ENCODE measurements at regions not wholly inside any gene's neighbourhood (a gene's known extent, or its start where the extent isn't known, plus 50 kb on each side); places are given as distances from the start of the nearest gene placed in this dataset.

DNA sequence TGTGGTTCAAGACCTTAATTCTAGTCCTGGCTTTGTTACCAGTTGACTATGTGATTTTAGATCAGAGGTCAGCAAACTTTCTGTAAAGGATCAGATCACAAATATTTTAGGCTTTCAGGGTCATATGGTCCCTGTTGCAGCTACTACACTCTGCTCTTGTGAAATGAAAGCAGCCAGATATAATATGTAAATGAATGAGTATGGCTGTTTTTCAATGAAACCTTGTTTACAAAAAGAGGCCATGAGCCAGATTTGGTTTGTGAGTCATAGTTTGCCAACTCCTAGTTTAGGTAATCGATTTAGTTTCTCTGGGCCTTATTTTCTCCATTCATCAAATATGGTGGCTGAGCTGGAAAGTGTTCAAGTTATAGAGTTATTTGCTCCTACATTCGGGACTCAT is 346.7 kb downstream of the NUF2 start:
- H3K9me3 ChIP-seq (ENCODE audit: insufficient read depth, low read depth, low read length), result no peaks in the 10 kb centered on the region
- H3K4me3 ChIP-seq (ENCODE audit: low read depth, low read length), result no peak overlapping the region

DNA sequence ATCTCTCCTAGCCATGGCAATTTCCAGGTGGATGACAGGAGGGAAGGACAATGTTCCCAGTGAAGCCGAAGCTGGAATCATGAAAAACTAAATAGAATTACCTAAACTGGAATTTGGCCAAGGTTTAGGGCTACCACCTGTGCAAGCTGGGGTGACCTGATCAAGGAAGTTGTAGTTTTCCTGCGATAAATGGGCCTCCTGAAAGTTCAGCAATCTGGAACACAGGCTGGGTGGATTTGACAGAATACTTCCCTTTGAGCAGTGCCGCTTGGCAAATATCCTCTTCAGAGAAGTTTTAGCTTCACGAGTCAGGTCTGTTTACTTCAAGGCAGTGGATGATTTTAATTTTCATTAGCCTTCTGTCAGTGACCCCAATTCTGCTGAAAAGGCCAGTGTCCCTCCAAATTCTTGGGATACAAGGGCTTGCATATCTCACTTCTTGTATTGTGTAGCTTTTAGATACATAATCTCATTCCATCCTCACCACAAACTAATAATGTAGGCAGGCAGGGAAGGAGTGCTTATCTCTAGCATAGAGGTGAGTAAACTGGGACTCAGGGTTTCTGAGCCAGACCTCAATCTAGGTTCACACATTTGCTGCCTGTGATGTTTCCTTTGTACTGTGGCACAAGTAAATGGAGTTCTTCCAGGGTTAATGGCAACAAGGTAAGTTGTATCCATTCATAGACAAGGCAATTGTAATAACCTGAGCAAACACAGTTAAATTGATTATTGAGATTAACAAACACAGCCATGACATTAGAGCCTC is 349.4 kb downstream of the NUF2 start:
- H3K9me3 ChIP-seq (ENCODE audit: insufficient read depth, low read depth, low read length), result no peaks in the 10 kb centered on the region
- no peaks in the 10 kb centered on the region for H3K79me1 ChIP-seq (ENCODE audit: low read length)
- no peaks in the 10 kb centered on the region for H3K79me2 ChIP-seq (ENCODE audit: control insufficient read depth, insufficient read depth, low read length, poor library complexity)
- no peak overlapping the region for H2AFZ ChIP-seq (ENCODE audit: insufficient read depth, low read length, poor library complexity)
- H4K12ac ChIP-seq (ENCODE audit: low read depth, low read length), result no peak overlapping the region
- no peak overlapping the region for H4K91ac ChIP-seq (ENCODE audit: low read depth, low read length)
- H3K23ac ChIP-seq (ENCODE audit: low read length), result no peak overlapping the region
- no peaks in the 10 kb centered on the region for H3K27me3 ChIP-seq (ENCODE audit: insufficient read depth, low read length)
- peaks cover 0 to 3% of the 10 kb centered on the region in 2 experiments for H3K4me1 ChIP-seq (ENCODE audit: control insufficient read depth in 1 of 2, insufficient read depth in 2 of 2, low read length in 2 of 2)
- no peak overlapping the region for H2BK120ac ChIP-seq (ENCODE audit: insufficient read depth, low read length, poor library complexity)
- no peak overlapping the region for H2BK5ac ChIP-seq (ENCODE audit: low read depth, low read length, poor library complexity)
- H4K8ac ChIP-seq (ENCODE audit: low read depth, low read length), result no peak overlapping the region
- H3K4me3 ChIP-seq (ENCODE audit: low read depth, low read length), result no peak overlapping the region
- DNase-seq, result no peak
- no peak overlapping the region for H3K18ac ChIP-seq (ENCODE audit: low read length)
- H3K4ac ChIP-seq (ENCODE audit: low read depth, low read length), result no peak overlapping the region
- H3K9ac ChIP-seq (ENCODE audit: low read length), result no peak overlapping the region
- no peak overlapping the region for H3K4me2 ChIP-seq (ENCODE audit: low read length)
- H3K14ac ChIP-seq (ENCODE audit: low read length), result no peak overlapping the region
- no CpG with 5 or more reads among the region's 4 CpGs for WGBS (ENCODE audit: extremely low coverage, insufficient coverage, insufficient read length)
- no peak overlapping the region for H2BK12ac ChIP-seq (ENCODE audit: low read length)
- H2AK5ac ChIP-seq (ENCODE audit: low read length), result no peak overlapping the region
- H3K27ac ChIP-seq (ENCODE audit: low read depth, low read length), result no peak overlapping the region
- no peaks in the 10 kb centered on the region for H3K36me3 ChIP-seq (ENCODE audit: control insufficient read depth in 1 of 2, insufficient read depth in 2 of 2, low read length in 2 of 2)

More for the DNA sequence above, 346.7 kb downstream of the NUF2 start:
- no peak overlapping the region for H2BK5ac ChIP-seq (ENCODE audit: low read depth, low read length, poor library complexity)
- no peak overlapping the region for H4K12ac ChIP-seq (ENCODE audit: low read depth, low read length)
- no peak overlapping the region for H3K23ac ChIP-seq (ENCODE audit: low read length)
- no peak overlapping the region for H3K4ac ChIP-seq (ENCODE audit: low read depth, low read length)
- H2BK12ac ChIP-seq (ENCODE audit: low read length), result no peak overlapping the region
- no peak overlapping the region for H2AFZ ChIP-seq (ENCODE audit: insufficient read depth, low read length, poor library complexity)
- no CpG with 5 or more reads among the region's 2 CpGs for WGBS (ENCODE audit: extremely low coverage, insufficient coverage, insufficient read length)
- H3K27me3 ChIP-seq (ENCODE audit: insufficient read depth, low read length), result no peaks in the 10 kb centered on the region
- no peaks in the 10 kb centered on the region for H3K36me3 ChIP-seq (ENCODE audit: control insufficient read depth in 1 of 2, insufficient read depth in 2 of 2, low read length in 2 of 2)
- H4K91ac ChIP-seq (ENCODE audit: low read depth, low read length), result no peak overlapping the region
- H2AK5ac ChIP-seq (ENCODE audit: low read length), result no peak overlapping the region
- H3K27ac ChIP-seq (ENCODE audit: low read depth, low read length), result no peak overlapping the region
- no peak overlapping the region for H3K4me2 ChIP-seq (ENCODE audit: low read length)
- no peak overlapping the region for H2BK120ac ChIP-seq (ENCODE audit: insufficient read depth, low read length, poor library complexity)
- no peak overlapping the region for H3K14ac ChIP-seq (ENCODE audit: low read length)
- no peaks in the 10 kb centered on the region for H3K4me1 ChIP-seq (ENCODE audit: control insufficient read depth in 1 of 2, insufficient read depth in 2 of 2, low read length in 2 of 2)
- H3K9ac ChIP-seq (ENCODE audit: low read length), result no peak overlapping the region
- H4K8ac ChIP-seq (ENCODE audit: low read depth, low read length), result no peak overlapping the region
- H3K79me1 ChIP-seq (ENCODE audit: low read length), result no peaks in the 10 kb centered on the region
- DNase-seq, result no peak
- H3K79me2 ChIP-seq (ENCODE audit: control insufficient read depth, insufficient read depth, low read length, poor library complexity), result no peaks in the 10 kb centered on the region
- H3K18ac ChIP-seq (ENCODE audit: low read length), result no peak overlapping the region

DNA sequence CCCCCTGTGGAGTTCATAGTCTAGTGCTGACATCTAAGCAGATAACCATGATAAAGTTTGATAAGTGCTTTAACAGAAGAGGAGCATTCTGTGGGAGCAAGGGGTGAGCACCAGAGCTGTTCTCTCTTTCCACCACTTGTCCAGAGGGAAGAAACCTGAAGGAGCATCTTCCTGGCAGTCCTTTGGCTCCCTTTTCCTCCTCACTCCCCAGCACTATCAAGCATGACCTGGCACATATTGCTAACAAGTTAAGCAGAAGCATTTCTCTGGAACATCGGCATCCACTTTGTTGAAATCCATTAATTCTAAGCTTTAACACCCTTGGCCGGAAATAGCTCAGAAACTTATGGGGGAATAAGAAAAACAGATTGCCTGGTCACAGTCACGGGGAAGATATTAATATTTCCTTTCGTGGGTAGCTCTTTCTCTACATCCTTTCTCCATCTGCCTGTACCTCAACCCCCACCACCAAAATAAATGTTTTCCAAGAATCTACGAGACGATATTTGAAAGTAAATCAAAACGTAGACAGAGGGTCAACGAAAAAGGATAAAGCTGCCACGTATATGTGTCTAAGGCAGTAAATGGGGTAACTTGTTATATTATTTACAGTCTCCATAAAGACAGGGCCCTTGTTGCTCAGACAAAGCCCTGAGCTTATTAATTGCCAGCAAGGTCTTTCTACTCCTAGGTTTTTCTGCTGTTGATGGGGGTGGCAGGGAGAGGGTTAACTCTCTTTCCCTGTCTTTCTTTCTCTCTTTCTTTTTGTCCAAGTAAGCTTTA is 351.4 kb downstream of the NUF2 start:
- Histone ChIP-seq H3K4me1 (ENCODE audit: control insufficient read depth in 1 of 2, insufficient read depth in 2 of 2, low read length in 2 of 2) (peaks cover 0 to 3% of the 10 kb centered on the region in 2 experiments), H4K12ac (ENCODE audit: low read depth, low read length) (no peak overlapping the region), H3K79me2 (ENCODE audit: control insufficient read depth, insufficient read depth, low read length, poor library complexity) (no peaks in the 10 kb centered on the region), H3K27ac (ENCODE audit: low read depth, low read length) (no peak overlapping the region), H3K4ac (ENCODE audit: low read depth, low read length) (no peak overlapping the region), H3K4me2 (ENCODE audit: low read length) (no peak overlapping the region), H2BK12ac (ENCODE audit: low read length) (no peak overlapping the region), H3K4me3 (ENCODE audit: low read depth, low read length) (no peak overlapping the region), H3K9me3 (ENCODE audit: insufficient read depth, low read depth, low read length) (no peaks in the 10 kb centered on the region), H4K91ac (ENCODE audit: low read depth, low read length) (no peak overlapping the region), H3K9ac (ENCODE audit: low read length) (no peak overlapping the region), H3K23ac (ENCODE audit: low read length) (no peak overlapping the region), H3K14ac (ENCODE audit: low read length) (no peak overlapping the region), H2AFZ (ENCODE audit: insufficient read depth, low read length, poor library complexity) (no peak overlapping the region), H2BK120ac (ENCODE audit: insufficient read depth, low read length, poor library complexity) (no peak overlapping the region), H3K79me1 (ENCODE audit: low read length) (no peaks in the 10 kb centered on the region), H3K27me3 (ENCODE audit: insufficient read depth, low read length) (no peaks in the 10 kb centered on the region), H3K18ac (ENCODE audit: low read length) (no peak overlapping the region), H2AK5ac (ENCODE audit: low read length) (no peak overlapping the region), H2BK5ac (ENCODE audit: low read depth, low read length, poor library complexity) (no peak overlapping the region), H4K8ac (ENCODE audit: low read depth, low read length) (no peak overlapping the region), H3K36me3 (ENCODE audit: control insufficient read depth in 1 of 2, insufficient read depth in 2 of 2, low read length in 2 of 2) (no peaks in the 10 kb centered on the region)
- WGBS (ENCODE audit: extremely low coverage, insufficient coverage, insufficient read length), result no CpG with 5 or more reads among the region's 9 CpGs
- DNase-seq, result no peak

DNA sequence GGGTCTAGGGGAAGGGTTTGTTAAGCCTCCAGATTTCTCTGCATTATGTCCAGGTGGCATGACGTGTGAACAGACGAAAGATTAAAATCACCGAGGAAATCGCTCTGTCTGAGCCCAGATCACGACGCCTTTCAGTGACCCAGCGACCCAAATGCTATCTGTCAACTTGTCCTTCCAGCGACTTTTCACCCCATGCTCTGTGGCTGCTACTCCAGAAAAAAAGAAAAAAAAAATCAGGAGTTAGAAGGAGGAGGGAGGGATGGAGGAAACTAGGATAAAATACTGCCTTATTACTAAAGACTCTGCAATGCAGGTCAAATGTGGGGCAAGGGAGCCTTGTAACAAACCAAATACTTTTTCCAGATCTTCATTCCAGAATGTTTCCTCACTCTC is 352.0 kb downstream of the NUF2 start:
- no peak overlapping the region for H3K4ac ChIP-seq (ENCODE audit: low read depth, low read length)
- H3K14ac ChIP-seq (ENCODE audit: low read length), result no peak overlapping the region
- H3K4me2 ChIP-seq (ENCODE audit: low read length), result no peak overlapping the region
- H3K4me3 ChIP-seq (ENCODE audit: low read depth, low read length), result no peak overlapping the region
- H4K8ac ChIP-seq (ENCODE audit: low read depth, low read length), result no peak overlapping the region
- H3K79me1 ChIP-seq (ENCODE audit: low read length), result no peaks in the 10 kb centered on the region
- H2AFZ ChIP-seq (ENCODE audit: insufficient read depth, low read length, poor library complexity), result no peak overlapping the region
- H2BK120ac ChIP-seq (ENCODE audit: insufficient read depth, low read length, poor library complexity), result no peak overlapping the region
- H2BK12ac ChIP-seq (ENCODE audit: low read length), result no peak overlapping the region
- no peaks in the 10 kb centered on the region for H3K36me3 ChIP-seq (ENCODE audit: control insufficient read depth in 1 of 2, insufficient read depth in 2 of 2, low read length in 2 of 2)
- H4K12ac ChIP-seq (ENCODE audit: low read depth, low read length), result no peak overlapping the region
- no CpG with 5 or more reads among the region's 8 CpGs for WGBS (ENCODE audit: extremely low coverage, insufficient coverage, insufficient read length)
- H3K18ac ChIP-seq (ENCODE audit: low read length), result no peak overlapping the region
- H4K91ac ChIP-seq (ENCODE audit: low read depth, low read length), result no peak overlapping the region
- no peak overlapping the region for H3K27ac ChIP-seq (ENCODE audit: low read depth, low read length)
- no peak overlapping the region for H3K9ac ChIP-seq (ENCODE audit: low read length)
- peaks cover 0 to 3% of the 10 kb centered on the region in 2 experiments for H3K4me1 ChIP-seq (ENCODE audit: control insufficient read depth in 1 of 2, insufficient read depth in 2 of 2, low read length in 2 of 2)
- no peaks in the 10 kb centered on the region for H3K79me2 ChIP-seq (ENCODE audit: control insufficient read depth, insufficient read depth, low read length, poor library complexity)
- H2BK5ac ChIP-seq (ENCODE audit: low read depth, low read length, poor library complexity), result no peak overlapping the region
- DNase-seq, result peak in 1 of 2 donors; percentile 32
- H3K23ac ChIP-seq (ENCODE audit: low read length), result no peak overlapping the region
- H3K9me3 ChIP-seq (ENCODE audit: insufficient read depth, low read depth, low read length), result no peaks in the 10 kb centered on the region
- H3K27me3 ChIP-seq (ENCODE audit: insufficient read depth, low read length), result no peaks in the 10 kb centered on the region
- no peak overlapping the region for H2AK5ac ChIP-seq (ENCODE audit: low read length)
